GM21423 (cell line): ENCODE measurements at regions not wholly inside any gene's neighbourhood (a gene's known extent, or its start where the extent isn't known, plus 50 kb on each side); places are given as distances from the start of the nearest gene placed in this dataset.

Experiments
- ATAC-seq: cut with Tn5 transposase; IDR thresholded peaks from one replicate; pipeline ENCODE4 v1.9.1; 2021; ENCODE audit warnings: mild to moderate bottlenecking, moderate library complexity; ENCODE audit not compliant: unreplicated experiment

GRCh38 chr2:188119112-188119838 lies 172.4 kb upstream of the GULP1 start:
- no peak for ATAC-seq

- ATAC-seq = no peak
Observed at GRCh38 chr2:188122985-188123384, 168.7 kb upstream of the GULP1 start.

DNA sequence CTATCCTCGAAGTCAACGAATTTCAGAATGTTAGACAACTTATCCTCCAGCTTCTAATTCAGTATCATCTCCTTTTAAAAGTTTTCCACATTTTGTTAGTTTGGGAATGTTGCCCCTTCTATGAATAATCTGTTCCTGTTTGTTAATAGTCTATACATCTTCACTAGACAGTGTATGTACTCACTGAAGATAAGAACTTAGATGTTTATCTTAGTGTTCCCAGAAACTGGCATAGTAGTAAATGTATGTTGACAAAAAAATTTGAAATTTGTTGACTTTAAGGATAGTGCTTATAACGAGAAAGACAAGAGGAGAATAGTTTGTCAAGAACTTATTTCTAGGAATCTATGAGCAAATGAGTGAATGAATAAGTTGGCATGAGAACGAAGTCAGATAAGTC lies 162.0 kb upstream of the GULP1 start:
- ATAC-seq = no peak

GRCh38 chr2:188130317-188130716 lies 161.4 kb upstream of the GULP1 start:
- no peak for ATAC-seq

- no peak for ATAC-seq
Observed at GRCh38 chr2:188131281-188131680, 160.4 kb upstream of the GULP1 start.

- no peak for ATAC-seq
Observed at GRCh38 chr2:188132385-188132784, 159.3 kb upstream of the GULP1 start.

GRCh38 chr2:188134241-188134640 lies 157.4 kb upstream of the GULP1 start:
- ATAC-seq = no peak

DNA sequence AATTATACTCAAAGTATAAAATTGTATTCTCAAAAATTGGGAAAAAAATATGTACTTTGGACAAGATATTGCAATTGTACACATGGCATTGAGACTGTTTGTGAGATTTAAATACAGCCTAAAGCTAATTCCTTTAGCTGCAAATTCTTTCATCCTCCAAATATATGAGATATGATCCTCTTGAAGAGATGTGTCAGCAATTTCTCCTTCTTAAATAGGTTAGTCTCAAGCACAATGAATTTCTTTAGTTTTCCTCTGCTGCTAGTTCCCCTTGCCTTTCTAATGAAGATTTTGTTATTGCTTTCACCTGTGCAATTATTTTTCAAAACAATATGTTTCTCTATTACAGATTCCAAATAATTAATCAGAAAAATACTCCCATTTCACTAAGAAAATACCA lies 153.4 kb upstream of the GULP1 start:
- ATAC-seq = no peak

GRCh38 chr2:188142088-188142487 lies 149.6 kb upstream of the GULP1 start:
- no peak for ATAC-seq

DNA sequence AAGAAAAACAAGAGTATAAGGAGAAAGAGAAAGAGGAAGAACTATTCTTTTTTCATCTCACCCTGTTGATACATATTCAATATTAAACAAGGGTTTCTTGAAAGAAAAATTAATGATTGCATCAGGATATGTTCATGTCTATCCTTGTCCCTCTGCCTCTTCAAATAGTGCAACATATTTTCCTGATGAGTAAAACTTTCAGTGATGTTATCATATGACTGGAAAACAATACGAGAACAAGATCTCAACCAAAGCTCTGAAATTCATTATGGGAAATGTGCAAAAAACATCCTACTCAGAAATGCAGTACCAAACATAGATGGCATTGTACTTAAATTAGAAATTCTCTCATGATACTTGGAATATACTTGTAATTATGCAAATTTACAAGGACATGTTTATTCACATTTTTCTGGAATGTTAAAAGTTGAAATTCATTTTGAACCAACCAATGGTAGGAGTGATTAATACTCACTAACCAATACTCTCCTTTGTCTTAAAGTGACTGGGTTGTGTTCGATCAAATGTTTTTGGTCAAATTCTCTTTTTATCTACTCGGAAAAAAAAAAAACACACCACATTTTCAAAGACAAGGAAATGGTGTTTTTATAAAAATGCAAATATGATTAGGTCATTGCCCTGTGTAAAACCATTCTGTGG lies 148.9 kb upstream of the GULP1 start:
- no peak for ATAC-seq

DNA sequence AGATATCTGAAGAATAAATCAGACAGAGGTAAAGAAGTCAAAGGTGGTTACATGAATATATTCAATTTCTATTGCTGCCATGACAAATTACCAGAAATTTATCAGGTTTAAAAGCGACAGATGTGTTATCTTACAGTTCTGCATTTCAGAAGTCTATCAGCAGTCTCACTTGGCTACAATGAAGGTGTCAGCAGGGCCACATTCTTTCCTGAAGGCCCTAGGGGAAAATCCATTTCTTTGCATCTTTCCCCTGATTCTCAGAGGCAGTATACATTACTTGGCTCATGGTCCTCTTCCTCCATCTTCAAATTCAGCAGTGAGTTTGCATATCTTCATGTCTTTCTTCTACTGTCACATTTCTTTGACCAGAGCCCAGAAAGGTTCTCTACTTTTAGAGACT lies 145.8 kb upstream of the GULP1 start:
- ATAC-seq = no peak

- ATAC-seq = no peak
Observed at GRCh38 chr2:188146888-188147287, 144.8 kb upstream of the GULP1 start.

DNA sequence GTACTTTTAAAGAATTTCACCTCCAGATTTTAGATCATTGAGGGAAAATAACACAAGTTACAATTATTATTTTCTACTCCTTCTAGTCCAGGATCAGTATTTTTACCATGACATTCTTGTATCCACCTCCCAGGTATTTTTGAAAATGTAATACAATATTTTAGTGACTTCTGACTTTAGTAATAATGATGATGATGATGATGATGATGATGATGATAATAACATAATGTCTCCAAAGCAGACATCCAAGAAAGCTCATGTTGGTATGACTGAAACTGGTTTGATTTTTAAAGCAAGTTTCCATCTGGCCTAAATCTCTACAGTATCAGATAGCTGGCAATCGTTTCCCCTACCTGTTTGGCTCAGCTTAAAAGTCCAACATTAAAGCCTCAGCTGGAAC lies 140.0 kb upstream of the GULP1 start:
- no peak for ATAC-seq

DNA sequence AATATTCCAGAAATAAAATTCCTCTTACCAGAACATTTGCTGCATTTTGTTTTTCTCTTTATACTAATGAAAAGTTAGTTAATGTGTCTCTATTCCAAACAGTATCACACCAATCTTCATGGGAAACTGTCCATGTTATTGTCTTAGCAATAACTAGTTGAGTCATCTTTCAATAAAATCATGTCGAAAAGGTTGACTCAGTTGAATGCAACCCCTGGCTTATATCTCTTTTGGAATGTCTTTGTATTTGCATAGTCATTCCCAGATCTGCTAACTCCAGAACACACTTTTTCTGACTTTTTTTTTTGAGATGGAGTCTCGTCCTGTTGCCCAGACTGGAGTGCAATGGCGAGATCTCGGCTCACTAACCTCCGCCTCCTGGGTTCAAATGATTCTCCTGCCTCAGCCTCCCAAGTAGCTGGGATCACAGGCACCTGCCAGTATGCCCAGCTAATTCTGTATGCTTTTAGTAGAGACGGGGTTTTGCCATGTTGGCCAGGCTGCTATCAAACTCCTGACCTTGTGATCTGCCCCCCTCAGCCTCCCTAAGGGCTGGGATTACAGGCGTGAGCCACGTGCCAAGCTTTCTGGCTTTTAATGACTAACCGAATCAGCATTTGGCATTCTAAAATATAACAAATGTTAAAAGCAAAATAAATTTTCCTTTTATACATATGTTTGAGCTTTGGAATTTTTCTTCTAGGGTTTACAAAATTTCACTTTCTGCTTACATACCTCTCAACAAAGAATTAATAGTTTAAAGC lies 133.2 kb upstream of the GULP1 start:
- ATAC-seq = no peak

DNA sequence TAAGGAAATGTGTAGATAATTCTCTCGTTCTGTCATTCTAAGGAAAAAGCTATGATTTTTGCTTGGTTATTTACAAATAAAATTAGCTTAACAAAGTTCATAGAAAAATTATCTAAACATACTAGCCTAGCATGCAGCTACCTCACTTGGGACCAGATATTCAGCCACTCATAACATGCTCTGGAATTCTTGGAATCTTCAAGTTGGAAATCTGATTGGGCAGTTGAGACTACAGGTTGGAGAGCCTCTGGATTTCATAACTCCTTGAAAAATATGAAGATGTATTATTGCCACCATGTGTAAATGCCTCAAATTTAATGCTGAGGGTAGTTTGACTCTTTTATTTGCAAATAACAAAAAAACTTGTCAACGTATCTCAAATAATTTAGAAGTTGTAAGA lies 132.2 kb upstream of the GULP1 start:
- ATAC-seq = no peak

- no peak for ATAC-seq
Observed at GRCh38 chr2:188170356-188170755, 121.3 kb upstream of the GULP1 start.

GRCh38 chr2:188176620-188177019 lies 115.1 kb upstream of the GULP1 start:
- no peak for ATAC-seq

DNA sequence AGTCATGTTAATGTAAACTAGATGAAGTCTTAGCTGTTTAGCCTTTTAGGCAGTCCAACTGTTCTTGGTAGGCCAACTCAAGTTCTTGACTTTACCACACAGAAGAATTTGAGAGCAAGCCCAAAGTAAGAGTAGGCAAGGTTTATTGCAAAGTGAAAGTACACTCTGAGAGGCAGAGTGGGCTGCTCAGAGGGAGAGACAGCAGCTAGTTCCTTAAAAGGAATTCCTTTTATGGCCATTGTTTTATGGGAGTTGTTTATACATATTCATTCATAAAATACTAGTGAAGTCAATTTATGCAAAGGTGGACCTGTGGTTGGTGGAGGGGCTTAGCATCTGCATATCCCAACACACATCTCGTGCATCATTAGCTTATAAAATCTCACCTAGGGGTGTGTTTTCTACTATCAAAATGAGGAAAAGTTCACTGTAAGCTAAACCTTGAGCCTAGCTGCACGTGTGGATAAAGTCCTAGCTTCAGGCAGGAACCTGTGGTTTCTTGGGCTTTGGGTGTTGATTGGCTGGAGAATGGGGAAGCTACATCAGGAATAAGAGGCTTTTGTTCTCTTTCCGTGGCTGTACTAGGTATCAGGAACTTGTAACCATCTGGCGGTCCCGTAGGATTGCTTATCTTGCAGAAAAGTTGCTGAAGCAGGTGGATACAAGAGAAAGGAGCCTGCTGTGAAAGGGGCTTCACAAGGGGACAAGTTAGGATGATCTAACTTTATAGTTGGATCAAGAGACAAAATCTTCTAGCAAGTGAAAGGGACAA lies 110.4 kb upstream of the GULP1 start:
- ATAC-seq = no peak

GRCh38 chr2:188181884-188182283 lies 109.8 kb upstream of the GULP1 start:
- no peak for ATAC-seq

DNA sequence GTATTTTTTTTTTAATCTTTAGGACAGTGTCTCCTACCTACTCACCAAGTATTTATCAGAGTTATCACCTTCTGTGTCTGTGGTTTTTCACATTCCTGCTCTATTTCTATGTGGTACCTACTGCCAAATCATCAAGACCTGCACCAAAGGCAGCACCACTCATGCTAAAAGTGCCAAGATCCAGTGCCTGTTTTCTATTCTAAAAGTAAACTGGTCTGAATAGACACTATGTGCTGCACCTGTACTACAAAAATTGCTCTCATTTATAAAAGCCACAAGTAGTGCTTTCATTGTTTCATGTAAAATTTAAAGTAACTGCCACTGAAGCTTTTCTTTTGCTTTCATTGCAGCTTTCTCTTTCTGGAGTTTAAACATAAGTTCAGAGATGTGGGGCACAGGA lies 103.9 kb upstream of the GULP1 start:
- ATAC-seq = no peak

- ATAC-seq = no peak
Observed at GRCh38 chr2:188189356-188189755, 102.3 kb upstream of the GULP1 start.
